ENCODE measurements at regions not wholly inside any gene's neighbourhood (a gene's known extent, or its start where the extent isn't known, plus 50 kb on each side); places are given as distances from the start of the nearest gene placed in this dataset.

DNA sequence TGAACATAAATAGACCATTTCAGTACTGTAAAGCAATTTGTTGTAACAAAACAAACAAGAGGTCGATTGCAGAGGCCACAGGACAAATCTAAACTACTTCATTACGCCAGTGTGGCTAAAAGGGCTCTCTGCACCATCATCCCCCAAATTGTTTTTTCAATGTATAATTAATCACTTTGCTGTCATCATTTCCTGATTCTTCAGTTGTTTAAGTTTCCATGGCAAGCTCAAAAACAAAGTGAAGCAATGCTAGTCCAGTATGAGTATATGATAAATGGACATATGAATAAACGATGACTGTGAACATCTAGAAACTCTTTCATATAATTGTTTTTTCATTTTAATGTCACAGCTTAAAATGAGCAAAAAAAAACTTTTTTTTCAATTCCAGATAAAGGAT is 235.4 kb upstream of the FGF13 start:
- ATAC-seq = no peak
- Histone ChIP-seq H3K36me3 (no peaks in the 10 kb centered on the region), H3K27ac (no peak overlapping the region), H3K9me3 (no peaks in the 10 kb centered on the region), H3K4me1 (no peaks in the 10 kb centered on the region), H3K27me3 (peaks cover 0 to 7% of the 10 kb centered on the region in 2 donors), H3K4me3 (no peak overlapping the region)
- WGBS (ENCODE audit: insufficient coverage, low coverage, low lambda C conversion rate, missing lambda C conversion rate) = 38% methylated on average over 3 of the region's 3 CpGs
- no peak for TF ChIP-seq POLR2A (IDR thresholded peaks at IDR 0.05)
- TF ChIP-seq, protein P1, sequence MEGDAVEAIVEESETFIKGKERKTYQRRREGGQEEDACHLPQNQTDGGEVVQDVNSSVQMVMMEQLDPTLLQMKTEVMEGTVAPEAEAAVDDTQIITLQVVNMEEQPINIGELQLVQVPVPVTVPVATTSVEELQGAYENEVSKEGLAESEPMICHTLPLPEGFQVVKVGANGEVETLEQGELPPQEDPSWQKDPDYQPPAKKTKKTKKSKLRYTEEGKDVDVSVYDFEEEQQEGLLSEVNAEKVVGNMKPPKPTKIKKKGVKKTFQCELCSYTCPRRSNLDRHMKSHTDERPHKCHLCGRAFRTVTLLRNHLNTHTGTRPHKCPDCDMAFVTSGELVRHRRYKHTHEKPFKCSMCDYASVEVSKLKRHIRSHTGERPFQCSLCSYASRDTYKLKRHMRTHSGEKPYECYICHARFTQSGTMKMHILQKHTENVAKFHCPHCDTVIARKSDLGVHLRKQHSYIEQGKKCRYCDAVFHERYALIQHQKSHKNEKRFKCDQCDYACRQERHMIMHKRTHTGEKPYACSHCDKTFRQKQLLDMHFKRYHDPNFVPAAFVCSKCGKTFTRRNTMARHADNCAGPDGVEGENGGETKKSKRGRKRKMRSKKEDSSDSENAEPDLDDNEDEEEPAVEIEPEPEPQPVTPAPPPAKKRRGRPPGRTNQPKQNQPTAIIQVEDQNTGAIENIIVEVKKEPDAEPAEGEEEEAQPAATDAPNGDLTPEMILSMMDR (IDR thresholded peaks at IDR 0.05) = no peak
- DNase-seq = no peak
- intact Hi-C loops (cut with DNase I) = no loop called here

DNA sequence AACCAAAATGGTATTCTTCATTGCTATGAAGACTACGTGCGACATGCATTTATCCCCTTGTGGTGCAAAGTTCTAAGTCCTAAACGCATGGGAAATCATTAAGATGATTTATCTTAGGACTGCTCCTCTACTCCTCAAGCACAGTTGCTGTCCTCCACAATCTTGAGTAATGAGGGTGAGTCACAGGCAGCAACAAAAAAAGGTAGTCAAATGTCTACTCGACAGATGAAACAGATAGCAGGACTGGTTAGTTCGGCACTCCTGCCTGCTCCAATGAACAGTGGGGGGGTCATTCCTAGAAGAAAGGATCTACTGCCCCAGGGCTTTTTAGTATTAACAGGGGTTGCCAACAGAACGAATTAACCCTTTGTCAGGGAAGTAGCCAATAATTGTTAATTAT is 233.7 kb upstream of the FGF13 start:
- H3K36me3 ChIP-seq = no peaks in the 10 kb centered on the region
- ATAC-seq = no peak
- no peak for DNase-seq
- no peaks in the 10 kb centered on the region for H3K4me1 ChIP-seq
- WGBS (ENCODE audit: insufficient coverage, low coverage, low lambda C conversion rate, missing lambda C conversion rate) = 67% methylated on average over 6 of the region's 6 CpGs
- H3K27ac ChIP-seq = no peak overlapping the region
- H3K4me3 ChIP-seq = no peak overlapping the region
- TF ChIP-seq POLR2A (IDR thresholded peaks at IDR 0.05) = no peak
- TF ChIP-seq, protein P1 (IDR thresholded peaks at IDR 0.05) = no peak
- H3K27me3 ChIP-seq = peaks cover 0 to 7% of the 10 kb centered on the region in 2 donors
- no peaks in the 10 kb centered on the region for H3K9me3 ChIP-seq
- intact Hi-C loops (cut with DNase I) = no loop called here

DNA sequence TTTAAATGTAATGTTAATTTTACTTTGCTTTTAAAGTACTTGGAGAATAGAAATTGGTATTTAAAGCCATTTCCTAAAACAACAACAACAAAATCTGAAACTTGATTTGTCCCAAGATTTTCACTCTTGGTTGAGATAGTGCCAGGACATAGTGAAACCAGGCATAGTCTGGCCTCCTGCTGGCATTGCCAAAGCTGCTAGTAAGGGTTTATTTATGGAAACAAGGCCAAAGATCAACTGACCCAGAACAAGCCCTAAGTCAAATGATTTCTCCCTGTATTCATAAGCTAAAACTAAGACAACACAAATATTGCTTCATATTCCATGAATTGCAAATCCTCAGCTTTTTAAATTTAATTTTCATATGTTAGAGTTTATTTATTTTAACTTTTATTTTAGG is 227.5 kb upstream of the FGF13 start:
- TF ChIP-seq POLR2A (IDR thresholded peaks at IDR 0.05) = no peak
- TF ChIP-seq, protein P1 (IDR thresholded peaks at IDR 0.05) = no peak
- Histone ChIP-seq H3K36me3 (no peaks in the 10 kb centered on the region), H3K4me3 (no peak overlapping the region), H3K4me1 (peaks cover 0 to 7% (median 0%) of the 10 kb centered on the region in 4 donors), H3K27ac (no peak overlapping the region), H3K27me3 (no peaks in the 10 kb centered on the region), H3K9me3 (no peaks in the 10 kb centered on the region)
- ATAC-seq (peak; percentile 84 to 99 (median 94)), DNase-seq (peak in 2 of 3 donors; percentile 19 to 47)
- intact Hi-C loops (cut with DNase I) = no loop called here

DNA sequence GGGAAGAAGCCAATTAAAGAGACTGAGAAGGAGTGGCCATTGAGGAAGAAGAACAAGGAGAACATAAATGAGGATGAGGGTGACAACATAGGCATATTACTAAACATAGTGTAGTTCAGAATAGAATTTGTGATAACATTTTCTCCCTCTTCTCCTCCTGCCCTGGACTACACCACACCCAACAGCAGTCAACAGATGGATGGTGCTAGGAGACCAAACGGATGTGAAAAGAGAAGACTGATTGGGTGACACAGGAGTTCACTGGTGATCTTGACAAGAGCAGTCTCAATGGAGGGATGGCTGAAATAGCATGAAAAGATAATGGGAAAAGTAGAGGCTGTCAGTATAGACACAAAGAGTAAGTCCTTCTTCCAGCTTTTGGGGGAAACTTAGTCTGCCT is 226.5 kb upstream of the FGF13 start:
- Histone ChIP-seq H3K27ac (no peak overlapping the region), H3K27me3 (no peaks in the 10 kb centered on the region), H3K4me3 (no peak overlapping the region), H3K36me3 (no peaks in the 10 kb centered on the region), H3K4me1 (peaks cover 0 to 7% (median 0%) of the 10 kb centered on the region in 4 donors), H3K9me3 (no peaks in the 10 kb centered on the region)
- 50% methylated on average over 1 of the region's 1 CpG for WGBS (ENCODE audit: insufficient coverage, low coverage, low lambda C conversion rate, missing lambda C conversion rate)
- ATAC-seq = no peak
- no peak for TF ChIP-seq POLR2A (IDR thresholded peaks at IDR 0.05)
- TF ChIP-seq, protein P1 (IDR thresholded peaks at IDR 0.05) = no peak
- intact Hi-C loops (cut with DNase I) = no loop called here
- DNase-seq = no peak

DNA sequence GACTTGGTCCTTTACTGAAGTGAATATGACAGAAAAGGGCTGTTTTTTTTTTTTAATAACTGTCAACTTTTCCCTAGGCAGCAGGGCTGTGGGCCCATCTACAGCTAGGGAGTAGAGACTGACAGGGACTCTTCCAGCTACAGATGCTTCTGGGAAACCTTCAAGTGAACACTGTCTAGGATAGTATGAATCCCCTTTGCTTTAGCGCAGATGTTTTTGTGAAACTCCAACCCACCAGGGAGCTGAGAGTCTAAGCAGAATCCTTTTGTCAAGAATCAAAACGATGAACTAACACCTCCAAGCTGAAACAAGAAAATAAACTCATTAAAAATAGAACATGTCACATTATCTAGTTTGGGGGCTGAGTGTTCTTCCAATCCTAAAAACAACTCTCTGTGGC is 219.7 kb upstream of the FGF13 start:
- ATAC-seq (no peak), DNase-seq (no peak)
- no peak for TF ChIP-seq POLR2A (IDR thresholded peaks at IDR 0.05)
- TF ChIP-seq, protein P1 (IDR thresholded peaks at IDR 0.05) = no peak
- Histone ChIP-seq H3K4me1 (no peaks in the 10 kb centered on the region), H3K27ac (no peak overlapping the region), H3K4me3 (no peak overlapping the region), H3K9me3 (no peaks in the 10 kb centered on the region), H3K36me3 (no peaks in the 10 kb centered on the region), H3K27me3 (no peaks in the 10 kb centered on the region)
- intact Hi-C loops (cut with DNase I) = no loop called here
- 62% methylated on average over 2 of the region's 2 CpGs for WGBS (ENCODE audit: insufficient coverage, low coverage, low lambda C conversion rate, missing lambda C conversion rate)
